Endothelial cell (in vitro differentiated cells): ENCODE measurements at regions not wholly inside any gene's neighbourhood (a gene's known extent, or its start where the extent isn't known, plus 50 kb on each side); places are given as distances from the start of the nearest gene placed in this dataset.

Experiments used
- DNase-seq: peaks from one replicate; pipeline ENCODE4 v3.0.0; 2021; ENCODE audit warnings: low spot score
- H3K27ac Mint-ChIP-seq: one replicate; pipeline ENCODE4 v1.8.0; 2021; ENCODE audit warnings: mixed read lengths, inconsistent platforms; ENCODE audit not compliant: unreplicated experiment
- H3K27me3 Mint-ChIP-seq: one replicate; pipeline ENCODE4 v1.8.0; 2021; ENCODE audit warnings: mild to moderate bottlenecking, moderate library complexity, mixed read lengths, inconsistent platforms; ENCODE audit not compliant: unreplicated experiment
- H3K36me3 Mint-ChIP-seq: one replicate; pipeline ENCODE4 v1.8.0; 2021; ENCODE audit warnings: mild to moderate bottlenecking, low read depth, mixed read lengths, inconsistent platforms; ENCODE audit not compliant: unreplicated experiment
- H3K4me1 Mint-ChIP-seq: one replicate; pipeline ENCODE4 v1.8.0; 2021; ENCODE audit warnings: mild to moderate bottlenecking, mixed read lengths, inconsistent platforms; ENCODE audit not compliant: unreplicated experiment
- H3K4me3 Mint-ChIP-seq: one replicate; pipeline ENCODE4 v1.8.0; 2021; ENCODE audit warnings: mild to moderate bottlenecking, mixed read lengths, inconsistent platforms; ENCODE audit not compliant: unreplicated experiment
- H3K9me3 Mint-ChIP-seq: one replicate; pipeline ENCODE4 v1.8.0; 2021; ENCODE audit warnings: mixed read lengths, inconsistent platforms; ENCODE audit not compliant: unreplicated experiment
- TF ChIP-seq, protein P1 (sequence below): fragments of 200-600 bp; sonication (generic); IDR thresholded peaks from one replicate; pipeline ENCODE4 v1.5.0; 2021; ENCODE audit warnings: antibody characterized with exemption; ENCODE audit not compliant: unreplicated experiment

DNA sequence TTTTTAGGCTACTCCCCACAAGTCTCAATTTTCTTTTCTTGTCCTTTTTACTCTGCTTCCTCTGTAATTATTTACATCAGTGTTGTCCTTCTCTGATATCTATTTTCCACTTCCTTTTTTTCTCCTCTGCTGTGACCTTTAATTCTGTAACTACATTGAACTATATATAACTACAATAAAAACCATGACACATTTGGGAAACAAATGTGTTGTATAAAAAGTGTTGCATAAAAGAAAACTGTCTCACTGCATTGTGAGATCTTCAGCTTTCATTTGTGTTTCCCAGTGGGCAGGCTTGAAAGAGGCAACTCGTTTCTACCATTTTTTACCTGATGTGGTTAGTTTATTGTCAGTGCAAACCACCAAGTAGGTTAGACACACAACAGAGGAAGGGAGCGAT, 483.9 kb upstream of the NRP1 start:
- DNase-seq = no peak
- H3K4me1 Mint-ChIP-seq = peaks cover 11% of the 10 kb centered on the region
- no peak overlapping the region for H3K4me3 Mint-ChIP-seq
- no peak overlapping the region for H3K27ac Mint-ChIP-seq
- no peaks in the 10 kb centered on the region for H3K27me3 Mint-ChIP-seq
- TF ChIP-seq, protein P1, sequence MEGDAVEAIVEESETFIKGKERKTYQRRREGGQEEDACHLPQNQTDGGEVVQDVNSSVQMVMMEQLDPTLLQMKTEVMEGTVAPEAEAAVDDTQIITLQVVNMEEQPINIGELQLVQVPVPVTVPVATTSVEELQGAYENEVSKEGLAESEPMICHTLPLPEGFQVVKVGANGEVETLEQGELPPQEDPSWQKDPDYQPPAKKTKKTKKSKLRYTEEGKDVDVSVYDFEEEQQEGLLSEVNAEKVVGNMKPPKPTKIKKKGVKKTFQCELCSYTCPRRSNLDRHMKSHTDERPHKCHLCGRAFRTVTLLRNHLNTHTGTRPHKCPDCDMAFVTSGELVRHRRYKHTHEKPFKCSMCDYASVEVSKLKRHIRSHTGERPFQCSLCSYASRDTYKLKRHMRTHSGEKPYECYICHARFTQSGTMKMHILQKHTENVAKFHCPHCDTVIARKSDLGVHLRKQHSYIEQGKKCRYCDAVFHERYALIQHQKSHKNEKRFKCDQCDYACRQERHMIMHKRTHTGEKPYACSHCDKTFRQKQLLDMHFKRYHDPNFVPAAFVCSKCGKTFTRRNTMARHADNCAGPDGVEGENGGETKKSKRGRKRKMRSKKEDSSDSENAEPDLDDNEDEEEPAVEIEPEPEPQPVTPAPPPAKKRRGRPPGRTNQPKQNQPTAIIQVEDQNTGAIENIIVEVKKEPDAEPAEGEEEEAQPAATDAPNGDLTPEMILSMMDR = no peak
- no peaks in the 10 kb centered on the region for H3K9me3 Mint-ChIP-seq
- H3K36me3 Mint-ChIP-seq = no peaks in the 10 kb centered on the region

DNA sequence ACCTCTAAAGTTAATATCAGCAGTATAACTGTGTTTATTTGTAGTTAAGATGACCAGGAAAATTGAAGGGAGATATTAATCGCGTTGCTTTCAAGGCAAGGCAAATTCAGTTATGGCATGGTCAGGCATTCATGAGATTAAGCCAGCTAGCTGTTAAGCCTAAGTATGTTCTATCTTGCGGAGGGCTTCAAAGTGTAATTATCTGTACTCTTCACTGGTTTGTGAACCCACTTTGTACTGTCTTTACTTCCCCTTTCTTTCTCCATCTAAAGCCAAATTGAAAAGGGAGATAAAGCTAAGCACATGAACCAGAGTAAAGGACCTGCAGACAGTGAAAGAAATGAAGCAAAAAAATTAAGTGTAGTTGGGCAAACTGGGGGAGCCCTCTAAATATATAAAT, 483.1 kb upstream of the NRP1 start:
- Mint-ChIP-seq H3K9me3 (no peaks in the 10 kb centered on the region), H3K4me1 (peaks cover 11% of the 10 kb centered on the region), H3K27ac (no peak overlapping the region), H3K4me3 (no peak overlapping the region), H3K36me3 (no peaks in the 10 kb centered on the region), H3K27me3 (no peaks in the 10 kb centered on the region)
- no peak for DNase-seq
- TF ChIP-seq, protein P1 = no peak

DNA sequence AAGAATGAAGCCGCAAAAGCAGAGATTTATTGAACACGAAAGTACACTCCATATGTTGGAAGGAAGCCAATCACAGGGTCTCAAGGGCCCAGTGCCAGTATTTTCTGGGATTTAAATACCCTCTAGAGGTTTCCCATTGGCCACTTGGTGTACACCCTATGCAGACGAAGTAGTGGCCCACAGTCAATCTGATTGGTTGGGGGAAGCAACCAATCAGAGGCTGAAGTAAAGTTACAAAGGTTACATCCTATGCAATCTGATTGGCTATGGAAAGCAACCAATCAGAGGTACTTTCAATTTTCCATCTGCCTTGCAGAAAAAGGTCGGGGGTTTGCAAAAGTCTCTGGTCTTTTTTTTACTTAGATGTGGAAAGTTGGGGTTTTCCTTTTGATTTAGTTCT, 481.3 kb upstream of the NRP1 start:
- no peaks in the 10 kb centered on the region for H3K9me3 Mint-ChIP-seq
- no peaks in the 10 kb centered on the region for H3K27me3 Mint-ChIP-seq
- no peaks in the 10 kb centered on the region for H3K36me3 Mint-ChIP-seq
- no peak overlapping the region for H3K27ac Mint-ChIP-seq
- TF ChIP-seq, protein P1 = no peak
- no peak for DNase-seq
- H3K4me1 Mint-ChIP-seq = peaks cover 11% of the 10 kb centered on the region
- H3K4me3 Mint-ChIP-seq = no peak overlapping the region

DNA sequence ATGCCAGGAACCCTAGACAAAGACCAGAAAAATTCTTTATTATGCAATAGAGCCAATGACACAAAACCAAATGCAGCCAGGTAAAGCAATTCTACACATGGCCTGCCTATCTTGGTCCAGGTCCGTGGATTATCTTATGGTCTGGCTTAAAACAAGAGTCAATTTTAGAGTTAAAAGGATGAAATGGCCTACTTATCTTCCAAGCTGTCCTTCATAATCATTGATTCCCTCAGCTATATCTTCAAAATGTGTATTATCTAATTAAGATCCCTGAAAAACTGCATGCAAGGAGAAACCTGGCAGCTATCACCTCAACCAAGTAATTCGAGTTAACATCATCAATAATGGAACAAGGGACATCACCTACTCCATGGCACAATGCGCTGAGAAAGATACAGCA, 479.4 kb upstream of the NRP1 start:
- Mint-ChIP-seq H3K9me3 (no peaks in the 10 kb centered on the region), H3K4me3 (no peak overlapping the region), H3K27ac (no peak overlapping the region), H3K36me3 (no peaks in the 10 kb centered on the region), H3K27me3 (no peaks in the 10 kb centered on the region), H3K4me1 (peaks cover 6% of the 10 kb centered on the region)
- TF ChIP-seq, protein P1 = no peak
- no peak for DNase-seq

DNA sequence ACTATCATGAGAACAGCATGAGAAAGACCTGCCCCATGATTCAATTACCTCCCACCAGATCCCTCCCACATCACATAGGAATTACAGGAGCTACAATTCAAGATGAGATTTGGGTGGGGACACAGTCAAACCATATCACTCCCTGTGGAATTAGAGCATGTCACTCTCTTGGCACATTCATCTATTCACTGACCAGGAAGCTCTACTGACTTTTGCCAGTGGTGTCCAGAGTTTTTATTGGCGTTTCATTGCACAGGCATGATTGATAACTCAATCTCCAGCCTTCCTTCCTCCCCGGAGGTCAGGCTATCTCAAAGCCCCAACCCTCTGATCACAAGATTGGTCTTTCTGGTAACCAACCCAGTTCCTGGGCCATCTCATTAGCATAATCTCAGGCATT, 478.9 kb upstream of the NRP1 start:
- no peaks in the 10 kb centered on the region for H3K9me3 Mint-ChIP-seq
- TF ChIP-seq, protein P1 = no peak
- H3K4me3 Mint-ChIP-seq = no peak overlapping the region
- peaks cover 6% of the 10 kb centered on the region for H3K4me1 Mint-ChIP-seq
- no peak for DNase-seq
- H3K27ac Mint-ChIP-seq = no peak overlapping the region
- H3K27me3 Mint-ChIP-seq = no peaks in the 10 kb centered on the region
- H3K36me3 Mint-ChIP-seq = no peaks in the 10 kb centered on the region
